Mesendoderm (in vitro differentiated cells): ENCODE measurements at regions not wholly inside any gene's neighbourhood (a gene's known extent, or its start where the extent isn't known, plus 50 kb on each side); places are given as distances from the start of the nearest gene placed in this dataset.
A peak's percentile ranks its signal among the peaks of the same experiment; 100 is the strongest.

Experiments
- DNase-seq: peaks from one replicate; pipeline ENCODE4 v3.0.0; 2013
- H2AK5ac ChIP-seq: 2 replicates; pipeline ENCODE4 v1.6.1; 2013; ENCODE audit warnings: low read length, inconsistent platforms
- H2BK120ac ChIP-seq: 2 replicates; pipeline ENCODE4 v1.6.1; 2013; ENCODE audit warnings: low read depth, mild to moderate bottlenecking, low read length, moderate library complexity, mixed read lengths
- H2BK15ac ChIP-seq: replicated peaks from 2 replicates; pipeline ENCODE4 v1.6.1; 2013; ENCODE audit warnings: low read depth, mild to moderate bottlenecking, moderate library complexity
- H2BK5ac ChIP-seq: 2 replicates; pipeline ENCODE4 v1.6.1; 2013; ENCODE audit warnings: low read length, inconsistent platforms
- H3K18ac ChIP-seq: 2 replicates; pipeline ENCODE4 v1.6.1; 2013; ENCODE audit warnings: mild to moderate bottlenecking, low read length, mixed read lengths
- H3K23ac ChIP-seq: one replicate; pipeline ENCODE4 v1.6.1; 2013; ENCODE audit warnings: low read length
- H3K27ac ChIP-seq: 2 replicates; pipeline ENCODE4 v1.5.1; 2013; ENCODE audit warnings: low read depth, mild to moderate bottlenecking, inconsistent platforms, low read length, moderate library complexity
- H3K27me3 ChIP-seq: 2 replicates; pipeline ENCODE4 v1.6.1; 2013; ENCODE audit warnings: low read length, control low read depth, mild to moderate bottlenecking, inconsistent platforms; ENCODE audit not compliant: insufficient read depth, poor library complexity
- H3K36me3 ChIP-seq: 2 replicates; pipeline ENCODE4 v1.6.1; 2013; ENCODE audit warnings: low read length, inconsistent platforms; ENCODE audit not compliant: control insufficient read depth, insufficient read depth
- H3K4ac ChIP-seq: one replicate; pipeline ENCODE4 v1.6.1; 2013; ENCODE audit warnings: low read depth, mild to moderate bottlenecking, low read length, moderate library complexity
- H3K4me1 ChIP-seq: 2 replicates; pipeline ENCODE4 v1.6.1; 2013; ENCODE audit warnings: low read depth, low read length, inconsistent platforms; ENCODE audit not compliant: control insufficient read depth
- H3K4me2 ChIP-seq: 2 replicates; pipeline ENCODE4 v1.6.1; 2013; ENCODE audit warnings: low read length
- H3K4me3 ChIP-seq: 2 replicates; pipeline ENCODE4 v1.5.1; 2013; ENCODE audit warnings: mild to moderate bottlenecking, low read length
- H3K56ac ChIP-seq: one replicate; pipeline ENCODE4 v1.6.1; 2013; ENCODE audit warnings: low read length
- H3K79me1 ChIP-seq: 2 replicates; pipeline ENCODE4 v1.6.1; 2013; ENCODE audit warnings: low read length, inconsistent platforms
- H3K79me2 ChIP-seq: 2 replicates; pipeline ENCODE4 v1.6.1; 2013; ENCODE audit warnings: mild to moderate bottlenecking, low read length; ENCODE audit not compliant: control insufficient read depth, insufficient read depth
- H3K9ac ChIP-seq: 2 replicates; pipeline ENCODE4 v1.6.1; 2013; ENCODE audit warnings: low read length, inconsistent platforms
- H4K5ac ChIP-seq: one replicate; pipeline ENCODE4 v1.6.1; 2013; ENCODE audit warnings: low read length
- H4K8ac ChIP-seq: one replicate; pipeline ENCODE4 v1.6.1; 2013; ENCODE audit warnings: low read depth, mild to moderate bottlenecking, control low read depth, low read length, moderate library complexity
- WGBS: extraction: QIAGEN DNeasy Blood & Tissue Kit; methylation state at CpG from one replicate; pipeline ENCODE4 v1.1.7; 2013; ENCODE audit warnings: low lambda C conversion rate, missing lambda C conversion rate; ENCODE audit not compliant: insufficient coverage; ENCODE audit errors: extremely low coverage; 5-methylcytosine and 5-hydroxymethylcytosine counted together

DNA sequence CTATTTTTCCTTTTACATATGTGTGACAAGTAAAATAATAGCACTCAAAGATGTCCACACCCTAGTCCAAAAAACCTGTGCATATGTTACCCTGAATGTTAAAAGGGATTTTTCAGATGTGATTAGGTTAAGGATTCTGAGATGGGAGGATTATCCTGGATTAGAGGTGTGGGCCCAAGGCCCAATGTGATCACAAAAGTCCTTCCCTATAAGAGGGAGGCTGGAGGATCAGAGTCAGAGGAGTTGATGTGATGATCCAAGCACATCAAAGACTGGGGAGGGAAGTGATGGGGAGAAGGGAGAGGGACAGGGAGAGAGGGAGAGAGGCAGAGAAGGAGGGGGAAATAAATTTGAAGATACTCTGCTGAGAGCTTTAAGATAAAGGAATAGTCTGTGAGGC lies 512.6 kb downstream of the PLOD2 start:
- H3K4ac ChIP-seq = no peak overlapping the region
- H4K5ac ChIP-seq = no peak overlapping the region
- no peaks in the 10 kb centered on the region for H3K27me3 ChIP-seq
- no peaks in the 10 kb centered on the region for H3K79me1 ChIP-seq
- no peak overlapping the region for H2BK120ac ChIP-seq
- no peak for DNase-seq
- no peak overlapping the region for H3K18ac ChIP-seq
- H3K4me1 ChIP-seq = no peaks in the 10 kb centered on the region
- H3K27ac ChIP-seq = no peak overlapping the region
- no peak overlapping the region for H3K9ac ChIP-seq
- H4K8ac ChIP-seq = no peak overlapping the region
- H3K4me3 ChIP-seq = no peak overlapping the region
- H2AK5ac ChIP-seq = no peak overlapping the region
- no peak overlapping the region for H3K23ac ChIP-seq
- H3K56ac ChIP-seq = no peak overlapping the region
- no peak overlapping the region for H3K4me2 ChIP-seq
- H2BK5ac ChIP-seq = no peak overlapping the region
- no peak overlapping the region for H2BK15ac ChIP-seq
- H3K79me2 ChIP-seq = no peaks in the 10 kb centered on the region
- no peaks in the 10 kb centered on the region for H3K36me3 ChIP-seq

DNA sequence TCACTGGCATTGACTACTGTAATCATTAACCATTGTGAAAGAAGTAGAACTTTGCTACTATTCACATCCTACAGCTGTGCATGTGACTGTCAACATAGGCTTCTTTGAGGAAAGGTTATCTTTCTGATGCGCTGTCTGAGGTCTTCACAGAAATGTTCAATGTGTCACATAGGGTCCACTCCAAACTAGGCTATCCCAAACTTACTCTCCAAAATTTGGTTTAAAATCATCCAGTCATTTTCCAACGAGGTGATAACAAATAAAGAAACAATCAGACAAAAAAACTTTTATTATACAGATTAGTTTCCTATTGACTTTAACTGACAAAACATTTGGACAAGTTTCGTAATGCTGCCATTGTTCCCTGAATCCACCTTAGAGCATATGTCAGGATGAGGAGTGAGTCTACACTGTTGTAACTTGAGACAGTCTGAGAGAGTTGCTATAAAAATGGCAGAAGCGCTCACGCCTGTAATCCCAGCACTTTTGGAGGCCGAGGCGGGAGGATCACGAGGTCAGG lies 511.6 kb downstream of the PLOD2 start:
- no peak overlapping the region for H2AK5ac ChIP-seq
- no CpG with 5 or more reads among the region's 8 CpGs for WGBS
- no peak overlapping the region for H3K4me3 ChIP-seq

DNA sequence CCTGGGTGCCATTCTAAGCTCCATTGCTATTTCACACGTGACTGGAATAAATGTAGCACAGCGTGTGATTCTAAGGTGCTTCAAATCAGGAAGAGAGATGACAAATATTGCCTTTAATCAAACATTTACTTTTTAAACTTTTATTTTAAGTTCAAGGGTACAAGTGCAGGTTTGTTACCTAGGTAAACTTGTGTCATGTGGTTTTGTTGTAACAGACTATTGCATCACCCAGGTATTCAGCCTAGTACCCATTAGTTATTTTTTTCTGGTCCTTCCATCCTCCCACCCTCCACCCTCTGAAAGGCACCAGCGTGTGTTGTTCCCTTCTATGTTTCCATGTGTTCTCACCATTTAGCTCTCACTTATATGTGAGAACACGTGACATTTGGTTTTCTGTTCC lies 510.8 kb downstream of the PLOD2 start:
- Histone ChIP-seq H3K4me2 (no peak overlapping the region), H3K4me1 (no peaks in the 10 kb centered on the region), H2BK15ac (no peak overlapping the region), H3K56ac (no peak overlapping the region), H3K79me2 (no peaks in the 10 kb centered on the region), H2BK5ac (no peak overlapping the region), H3K79me1 (no peaks in the 10 kb centered on the region), H3K27ac (no peak overlapping the region), H3K4me3 (no peak overlapping the region), H4K5ac (no peak overlapping the region), H4K8ac (no peak overlapping the region), H3K36me3 (no peaks in the 10 kb centered on the region), H3K23ac (no peak overlapping the region), H3K9ac (no peak overlapping the region), H3K27me3 (no peaks in the 10 kb centered on the region), H2BK120ac (no peak overlapping the region), H3K4ac (no peak overlapping the region), H2AK5ac (no peak overlapping the region), H3K18ac (no peak overlapping the region)
- DNase-seq = no peak
- no CpG with 5 or more reads among the region's 4 CpGs for WGBS

More for the DNA sequence above, 511.6 kb downstream of the PLOD2 start:
- H3K4ac ChIP-seq = no peak overlapping the region
- H4K8ac ChIP-seq = no peak overlapping the region
- no peak overlapping the region for H2BK120ac ChIP-seq
- H3K23ac ChIP-seq = no peak overlapping the region
- H3K79me2 ChIP-seq = no peaks in the 10 kb centered on the region
- no peaks in the 10 kb centered on the region for H3K4me1 ChIP-seq
- no peak overlapping the region for H3K9ac ChIP-seq
- H3K36me3 ChIP-seq = no peaks in the 10 kb centered on the region
- no peaks in the 10 kb centered on the region for H3K79me1 ChIP-seq
- H4K5ac ChIP-seq = no peak overlapping the region
- H3K56ac ChIP-seq = no peak overlapping the region
- no peak for DNase-seq
- no peaks in the 10 kb centered on the region for H3K27me3 ChIP-seq
- no peak overlapping the region for H3K18ac ChIP-seq
- no peak overlapping the region for H3K27ac ChIP-seq
- no peak overlapping the region for H3K4me2 ChIP-seq
- H2BK5ac ChIP-seq = no peak overlapping the region
- H2BK15ac ChIP-seq = no peak overlapping the region

DNA sequence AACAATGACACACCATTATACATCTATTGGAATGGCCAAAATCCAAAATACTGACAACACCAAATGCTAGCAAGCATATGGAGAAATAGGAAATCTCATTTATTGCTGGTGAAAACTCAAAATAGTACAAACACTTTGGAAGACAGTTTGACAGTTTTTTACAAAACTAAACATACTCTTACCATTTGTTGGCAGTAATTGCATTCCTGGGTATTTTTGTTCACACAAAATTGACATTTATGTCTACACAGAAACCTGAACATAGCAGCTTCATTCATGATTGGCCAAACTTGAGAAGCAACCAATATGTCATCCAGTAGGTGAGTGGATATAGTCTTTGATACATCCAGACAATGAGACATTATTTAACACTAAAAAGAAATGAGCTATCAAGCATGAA lies 489.9 kb downstream of the PLOD2 start:
- H3K79me2 ChIP-seq = no peaks in the 10 kb centered on the region
- H3K27ac ChIP-seq = no peak overlapping the region
- no peaks in the 10 kb centered on the region for H3K27me3 ChIP-seq
- H3K4ac ChIP-seq = no peak overlapping the region
- no peak overlapping the region for H2AK5ac ChIP-seq
- no peak overlapping the region for H4K5ac ChIP-seq
- no peak overlapping the region for H2BK5ac ChIP-seq
- H3K18ac ChIP-seq = no peak overlapping the region
- H3K4me2 ChIP-seq = no peak overlapping the region
- no peak for DNase-seq
- H4K8ac ChIP-seq = no peak overlapping the region
- H3K4me3 ChIP-seq = no peak overlapping the region
- H3K4me1 ChIP-seq = no peaks in the 10 kb centered on the region
- no peak overlapping the region for H2BK120ac ChIP-seq
- H3K79me1 ChIP-seq = no peaks in the 10 kb centered on the region
- H3K23ac ChIP-seq = no peak overlapping the region
- no peaks in the 10 kb centered on the region for H3K36me3 ChIP-seq
- H2BK15ac ChIP-seq = no peak overlapping the region
- H3K9ac ChIP-seq = no peak overlapping the region
- H3K56ac ChIP-seq = no peak overlapping the region

DNA sequence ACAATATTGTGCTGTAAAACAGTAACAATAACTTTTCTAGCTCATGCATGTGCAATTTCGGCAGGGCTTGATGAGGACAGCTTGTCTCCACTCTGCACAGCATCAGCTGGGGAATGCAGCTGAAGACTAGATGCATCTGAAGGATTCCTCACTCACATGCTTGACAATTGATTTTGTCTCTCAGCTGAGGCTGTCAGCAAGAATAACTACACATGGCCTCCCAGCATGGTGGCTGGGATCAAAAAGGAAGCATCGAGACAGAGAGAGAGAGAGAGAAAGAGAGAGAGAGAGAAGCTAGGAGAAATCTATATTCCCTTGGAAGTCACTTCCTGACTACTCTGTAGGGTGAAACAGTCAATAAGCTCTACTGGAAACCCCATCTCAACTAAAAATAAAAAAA lies 487.1 kb downstream of the PLOD2 start:
- Histone ChIP-seq H3K18ac (no peak overlapping the region), H3K27me3 (no peaks in the 10 kb centered on the region), H3K79me2 (no peaks in the 10 kb centered on the region), H2BK5ac (no peak overlapping the region), H4K5ac (no peak overlapping the region), H4K8ac (no peak overlapping the region), H2BK15ac (no peak overlapping the region), H3K9ac (no peak overlapping the region), H3K27ac (no peak overlapping the region), H3K4ac (no peak overlapping the region), H2BK120ac (no peak overlapping the region), H3K23ac (no peak overlapping the region), H3K79me1 (no peaks in the 10 kb centered on the region), H2AK5ac (no peak overlapping the region), H3K4me1 (no peaks in the 10 kb centered on the region), H3K4me3 (no peak overlapping the region), H3K56ac (no peak overlapping the region), H3K4me2 (no peak overlapping the region), H3K36me3 (no peaks in the 10 kb centered on the region)
- WGBS = no CpG with 5 or more reads among the region's 2 CpGs
- no peak for DNase-seq

DNA sequence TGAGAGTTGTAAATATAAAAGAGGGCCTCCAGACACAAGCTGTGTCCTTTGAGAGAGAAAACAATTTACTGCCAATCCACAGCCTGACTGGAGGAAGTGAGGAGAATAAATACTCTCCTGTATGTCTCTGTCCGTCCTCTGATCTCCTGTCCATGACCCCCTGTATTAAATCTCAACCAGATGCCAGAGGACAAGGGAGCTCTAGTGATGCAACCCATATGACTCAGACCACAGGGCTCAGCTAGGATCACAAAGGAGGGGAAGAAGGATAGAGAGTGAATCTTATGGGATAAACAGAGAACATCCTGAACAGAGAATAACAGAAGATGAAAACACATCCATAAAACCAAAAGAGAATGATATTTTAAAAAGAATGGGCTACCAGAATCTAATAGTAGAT lies 482.6 kb downstream of the PLOD2 start:
- Histone ChIP-seq H4K8ac (no peak overlapping the region), H3K36me3 (no peaks in the 10 kb centered on the region), H4K5ac (no peak overlapping the region), H3K56ac (no peak overlapping the region), H3K4me3 (no peak overlapping the region), H3K79me1 (no peaks in the 10 kb centered on the region), H3K4me2 (no peak overlapping the region), H3K27ac (no peak overlapping the region), H3K79me2 (no peaks in the 10 kb centered on the region), H3K4ac (no peak overlapping the region), H3K27me3 (no peaks in the 10 kb centered on the region), H2BK15ac (no peak overlapping the region), H2BK5ac (no peak overlapping the region), H2AK5ac (no peak overlapping the region), H3K18ac (no peak overlapping the region), H3K9ac (no peak overlapping the region), H3K23ac (no peak overlapping the region), H3K4me1 (no peaks in the 10 kb centered on the region), H2BK120ac (no peak overlapping the region)
- no CpG with 5 or more reads among the region's 1 CpG for WGBS
- peak; percentile 6 for DNase-seq
